PC-9 (cell line): ENCODE measurements at regions not wholly inside any gene's neighbourhood (a gene's known extent, or its start where the extent isn't known, plus 50 kb on each side); places are given as distances from the start of the nearest gene placed in this dataset.

Experiments
- BruUV-seq: library from RNA; stranded (reverse); fragments of 400-500 nt; replicated peaks from 2 replicates; lab custom pipeline; 2021; lab: Mats Ljungman, UMichigan
- CTCF ChIA-PET: fragments of 300-600 bp; sonication (Branson Sonifier 250); formaldehyde crosslinking; loops from one replicate; lab custom pipeline; 2022; ENCODE audit warnings: antibody characterized with exemption; lab: Charles Lee
- POLR2A ChIA-PET: fragments of 300-600 bp; sonication (Branson Sonifier 250); formaldehyde crosslinking; loops from one replicate; lab custom pipeline; 2022; ENCODE audit warnings: antibody characterized with exemption; ENCODE audit not compliant: unreplicated experiment; lab: Charles Lee
- DNase-seq, 2 experiments: peaks; one replicate each; pipeline versions ENCODE4 v3.0.0 to v3.0.0-alpha.2; 2015 to 2022; ENCODE audit warnings: mixed read lengths in 1 of 2
- H2AFZ ChIP-seq: fragments of 200-600 bp; sonication (generic); 2 replicates; pipeline ENCODE4 v1.8.1; 2017; ENCODE audit warnings: antibody characterized with exemption
- H3F3A ChIP-seq: fragments of 200-600 bp; sonication (generic); 2 replicates; pipeline ENCODE4 v1.8.1; 2017; ENCODE audit warnings: antibody characterized with exemption, mild to moderate bottlenecking, low read depth; ENCODE audit not compliant: insufficient read depth
- H3K27ac ChIP-seq: fragments of 200-600 bp; sonication (generic); 2 replicates; pipeline ENCODE4 v1.6.1; 2016; ENCODE audit warnings: mixed run types
- H3K27me3 ChIP-seq: fragments of 200-600 bp; sonication (generic); 2 replicates; pipeline ENCODE4 v1.6.1; 2016; ENCODE audit warnings: low read depth, mixed run types; ENCODE audit not compliant: insufficient read depth
- H3K36me3 ChIP-seq: fragments of 200-600 bp; sonication (generic); 2 replicates; pipeline ENCODE4 v1.6.1; 2016; ENCODE audit warnings: low read depth, mixed run types
- H3K4me1 ChIP-seq: fragments of 200-600 bp; sonication (generic); replicated peaks from 2 replicates; pipeline ENCODE4 v1.6.1; 2016; ENCODE audit warnings: mixed run types; ENCODE audit not compliant: insufficient read depth
- H3K4me2 ChIP-seq: fragments of 200-600 bp; sonication (generic); 2 replicates; pipeline ENCODE4 v1.6.1; 2017; ENCODE audit warnings: mixed run types
- H3K4me3 ChIP-seq: fragments of 200-600 bp; sonication (generic); 2 replicates; pipeline ENCODE4 v1.6.1; 2016; ENCODE audit warnings: mixed run types
- H3K79me2 ChIP-seq: fragments of 200-600 bp; sonication (generic); 2 replicates; pipeline ENCODE4 v1.6.1; 2017; ENCODE audit warnings: low read depth, mixed run types
- H3K9me2 ChIP-seq: fragments of 200-600 bp; sonication (generic); 2 replicates; pipeline ENCODE4 v1.8.1; 2017; ENCODE audit warnings: mild to moderate bottlenecking; ENCODE audit not compliant: insufficient read depth
- H3K9me3 ChIP-seq: fragments of 200-600 bp; sonication (generic); 2 replicates; pipeline ENCODE4 v1.8.1; 2016; ENCODE audit warnings: low read depth; ENCODE audit not compliant: insufficient read depth
- H4K20me1 ChIP-seq: fragments of 200-600 bp; sonication (generic); 2 replicates; pipeline ENCODE4 v1.8.1; 2017; ENCODE audit not compliant: insufficient read depth
- EZH2 ChIP-seq: fragments of 200-600 bp; sonication (generic); IDR thresholded peaks from 2 replicates; pipeline ENCODE4 v1.8.0; 2017; ENCODE audit warnings: antibody characterized with exemption, low read depth
- intact Hi-C: fragments of 100-400 bp; cut with micrococcal nuclease; formaldehyde crosslinking; loops from one replicate; pipeline ENCODE4 v1.10.0; 2022; ENCODE audit not compliant: unreplicated experiment
- TF ChIP-seq, protein P1 (sequence below): fragments of 200-600 bp; sonication (generic); conservative IDR thresholded peaks from 2 replicates; pipeline ENCODE4 v1.6.1; 2017; ENCODE audit warnings: mixed run types, antibody characterized with exemption, mild to moderate bottlenecking, moderate library complexity

DNA sequence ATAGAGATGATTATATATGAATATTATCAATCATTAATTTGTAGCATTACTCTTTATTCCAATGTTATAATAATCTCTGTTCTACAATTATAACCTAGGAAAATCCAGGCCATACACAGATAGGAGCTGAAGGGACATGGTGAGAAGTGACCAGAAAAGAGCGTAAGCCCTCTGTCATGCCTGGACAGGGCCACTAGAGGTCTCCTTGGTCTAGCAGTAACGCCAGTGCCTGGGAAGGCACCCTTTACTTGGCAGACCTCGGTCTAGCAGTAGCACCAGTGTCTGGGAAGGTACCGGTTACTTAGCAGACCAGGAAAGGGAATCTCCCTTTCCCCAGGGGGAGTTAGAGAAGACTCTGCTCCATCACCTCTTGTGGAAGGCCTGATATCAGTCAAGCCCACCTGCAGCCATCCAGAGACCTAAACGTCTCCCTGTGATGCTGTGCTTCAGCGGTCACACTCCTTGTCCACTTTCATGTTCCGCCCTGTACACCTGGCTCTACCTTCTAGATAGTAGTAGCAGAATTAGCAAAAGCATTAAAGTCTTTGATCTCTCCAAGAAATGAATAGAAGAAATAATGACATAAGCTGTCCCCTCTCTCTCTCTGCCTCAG lies 447.5 kb upstream of the FSIP2 start:
- ChIA-PET POLR2A (no interaction called here), CTCF (no interaction called here)
- no TSS peak for BruUV-seq

DNA sequence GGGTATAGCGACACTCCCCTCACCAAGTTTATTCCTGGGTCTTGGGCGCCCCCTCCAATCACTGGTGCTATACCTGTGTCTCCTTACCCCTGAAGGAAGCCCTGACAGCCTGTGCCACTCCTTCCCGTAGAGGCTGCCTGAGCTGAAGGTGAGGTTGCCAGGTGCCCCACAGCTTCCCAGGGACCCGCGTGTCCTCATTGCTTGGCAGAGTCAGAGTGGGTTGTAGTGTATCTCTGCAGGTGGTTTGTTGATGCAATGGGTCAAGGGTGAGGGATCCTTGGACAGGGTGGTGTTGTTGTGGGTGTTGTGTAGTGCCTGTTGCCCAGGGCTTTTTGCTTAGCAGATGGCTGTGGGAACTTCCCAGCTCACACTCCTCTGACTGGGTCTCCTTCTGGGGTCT lies 438.7 kb upstream of the FSIP2 start:
- no peak for DNase-seq
- TF ChIP-seq EZH2: no peak
- TF ChIP-seq, protein P1, sequence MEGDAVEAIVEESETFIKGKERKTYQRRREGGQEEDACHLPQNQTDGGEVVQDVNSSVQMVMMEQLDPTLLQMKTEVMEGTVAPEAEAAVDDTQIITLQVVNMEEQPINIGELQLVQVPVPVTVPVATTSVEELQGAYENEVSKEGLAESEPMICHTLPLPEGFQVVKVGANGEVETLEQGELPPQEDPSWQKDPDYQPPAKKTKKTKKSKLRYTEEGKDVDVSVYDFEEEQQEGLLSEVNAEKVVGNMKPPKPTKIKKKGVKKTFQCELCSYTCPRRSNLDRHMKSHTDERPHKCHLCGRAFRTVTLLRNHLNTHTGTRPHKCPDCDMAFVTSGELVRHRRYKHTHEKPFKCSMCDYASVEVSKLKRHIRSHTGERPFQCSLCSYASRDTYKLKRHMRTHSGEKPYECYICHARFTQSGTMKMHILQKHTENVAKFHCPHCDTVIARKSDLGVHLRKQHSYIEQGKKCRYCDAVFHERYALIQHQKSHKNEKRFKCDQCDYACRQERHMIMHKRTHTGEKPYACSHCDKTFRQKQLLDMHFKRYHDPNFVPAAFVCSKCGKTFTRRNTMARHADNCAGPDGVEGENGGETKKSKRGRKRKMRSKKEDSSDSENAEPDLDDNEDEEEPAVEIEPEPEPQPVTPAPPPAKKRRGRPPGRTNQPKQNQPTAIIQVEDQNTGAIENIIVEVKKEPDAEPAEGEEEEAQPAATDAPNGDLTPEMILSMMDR: no peak
- Histone ChIP-seq H3K9me3 (no peaks in the 10 kb centered on the region), H3K4me3 (no peak overlapping the region), H3K36me3 (no peaks in the 10 kb centered on the region), H2AFZ (no peak overlapping the region), H3K27me3 (no peaks in the 10 kb centered on the region), H3K4me2 (no peak overlapping the region), H3F3A (no peaks in the 10 kb centered on the region), H4K20me1 (no peaks in the 10 kb centered on the region), H3K4me1 (no peaks in the 10 kb centered on the region), H3K27ac (no peak overlapping the region), H3K79me2 (no peaks in the 10 kb centered on the region), H3K9me2 (no peaks in the 10 kb centered on the region)
- CTCF ChIA-PET: no interaction called here
- intact Hi-C loops: no loop called here
- BruUV-seq: no TSS peak
- POLR2A ChIA-PET: no interaction called here

More for the DNA sequence above, 447.5 kb upstream of the FSIP2 start:
- DNase-seq: no peak
- Histone ChIP-seq H3K9me3 (no peaks in the 10 kb centered on the region), H3K4me1 (no peaks in the 10 kb centered on the region), H3K27ac (no peak overlapping the region), H4K20me1 (no peaks in the 10 kb centered on the region), H3K27me3 (no peaks in the 10 kb centered on the region), H2AFZ (no peak overlapping the region), H3K4me2 (no peak overlapping the region), H3F3A (no peaks in the 10 kb centered on the region), H3K9me2 (no peaks in the 10 kb centered on the region), H3K36me3 (no peaks in the 10 kb centered on the region), H3K4me3 (no peak overlapping the region), H3K79me2 (no peaks in the 10 kb centered on the region)
- intact Hi-C loops: no loop called here
- TF ChIP-seq, protein P1: peak; percentile 58
- TF ChIP-seq EZH2: no peak

DNA sequence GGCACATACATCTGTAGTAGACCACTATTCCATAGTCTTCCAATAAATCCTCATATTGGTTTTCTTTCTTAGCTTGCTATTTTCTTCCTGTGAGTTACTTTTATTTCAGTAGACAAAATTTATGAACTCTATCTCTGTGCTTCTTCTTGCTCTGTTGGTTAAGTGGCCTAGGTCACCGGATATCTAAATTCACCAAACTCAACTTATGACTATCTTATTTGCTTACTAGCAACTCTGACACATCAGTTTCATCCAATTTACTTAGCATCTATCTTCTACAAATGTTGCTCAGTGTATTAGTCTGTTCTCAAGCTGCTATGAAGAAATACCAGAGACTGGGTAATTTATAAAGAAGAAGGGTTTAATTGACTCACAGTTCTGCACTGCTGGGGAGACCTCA lies 432.5 kb upstream of the FSIP2 start:
- H3K4me2 ChIP-seq: no peak overlapping the region
- no peak overlapping the region for H3K4me3 ChIP-seq
- no peak for DNase-seq
- no peak for TF ChIP-seq EZH2
- TF ChIP-seq, protein P1: no peak
- CTCF ChIA-PET: no interaction called here
- H2AFZ ChIP-seq: no peak overlapping the region
- no peaks in the 10 kb centered on the region for H3K9me3 ChIP-seq
- H3K79me2 ChIP-seq: no peaks in the 10 kb centered on the region
- intact Hi-C loops: no loop called here
- no peaks in the 10 kb centered on the region for H3F3A ChIP-seq
- no peak overlapping the region for H3K27ac ChIP-seq
- no peaks in the 10 kb centered on the region for H3K36me3 ChIP-seq
- BruUV-seq: no TSS peak
- H3K4me1 ChIP-seq: no peaks in the 10 kb centered on the region
- no peaks in the 10 kb centered on the region for H3K9me2 ChIP-seq
- H3K27me3 ChIP-seq: no peaks in the 10 kb centered on the region
- POLR2A ChIA-PET: no interaction called here
- no peaks in the 10 kb centered on the region for H4K20me1 ChIP-seq
